Tibial artery (tissue), 4 donors: ENCODE measurements at regions not wholly inside any gene's neighbourhood (a gene's known extent, or its start where the extent isn't known, plus 50 kb on each side); places are given as distances from the start of the nearest gene placed in this dataset.

Experiments used
- DNase-seq, 2 donors: peaks; one replicate each; pipeline ENCODE4 v3.0.0-alpha.2; 2019
- H3K27ac ChIP-seq, 2 donors: fragments of 200-600 bp; sonication (generic) in 1 of 2; 1 replicate in 1 of 2; 2 replicates in 1 of 2; pipeline ENCODE4 v1.5.1; 2018 to 2019; ENCODE audit warnings: mild to moderate bottlenecking in 1 of 2
- H3K27me3 ChIP-seq, 2 donors: fragments of 200-600 bp; sonication (generic) in 1 of 2; one replicate each; pipeline versions ENCODE4 v1.5.1 to v1.6.0; 2016 to 2019
- H3K36me3 ChIP-seq, 3 donors: fragments of 200-600 bp; sonication (generic) in 2 of 3; one replicate each; pipeline ENCODE4 v1.5.1; 2016 to 2019; ENCODE audit warnings: mild to moderate bottlenecking in 2 of 3
- H3K4me1 ChIP-seq, 4 donors: fragments of 200-600 bp; sonication (generic) in 2 of 4; 1 replicate in 3 of 4; 2 replicates in 1 of 4; pipeline ENCODE4 v1.5.1; 2016 to 2019
- H3K4me3 ChIP-seq, 2 donors: fragments of 200-600 bp; sonication (generic) in 1 of 2; 1 replicate in 1 of 2; 2 replicates in 1 of 2; pipeline ENCODE4 v1.5.1; 2018 to 2019; ENCODE audit warnings: mild to moderate bottlenecking in 2 of 2
- H3K9me3 ChIP-seq, 3 donors: fragments of 200-600 bp; sonication (generic) in 1 of 3; one replicate each; pipeline ENCODE4 v1.5.1; 2016 to 2019
- CTCF ChIP-seq, 2 experiments: fragments of 200-600 bp in 1 of 2; fragments of 450-650 bp in 1 of 2; IDR thresholded peaks; one replicate each; pipeline ENCODE4 v1.5.1; 2017 to 2019; ENCODE audit warnings: antibody characterized with exemption in 2 of 2, mild to moderate bottlenecking in 1 of 2, moderate library complexity in 1 of 2
- intact Hi-C: fragments of 100-400 bp; cut with DNase I; formaldehyde crosslinking; loops from one replicate; pipeline ENCODE4 v1.15.0; 2023; ENCODE audit warnings: low total_unique reads

- Histone ChIP-seq H3K27me3 (no peaks in the 10 kb centered on the region), H3K4me1 (peaks cover 0 to 49% (median 38%) of the 10 kb centered on the region in 4 donors), H3K4me3 (no peak overlapping the region), H3K9me3 (no peaks in the 10 kb centered on the region), H3K36me3 (no peaks in the 10 kb centered on the region), H3K27ac (peak overlapping the region; percentile 79 to 84)
- DNase-seq = no peak
- intact Hi-C loops = no loop called here
- no peak for TF ChIP-seq CTCF (IDR thresholded peaks at IDR 0.05)
Observed at GRCh38 chr1:59163268-59164092, 133.4 kb upstream of the FGGY start.

GRCh38 chr1:59164371-59164770 is 132.5 kb upstream of the FGGY start:
- no peaks in the 10 kb centered on the region for H3K36me3 ChIP-seq
- H3K4me3 ChIP-seq = no peak overlapping the region
- no peaks in the 10 kb centered on the region for H3K9me3 ChIP-seq
- intact Hi-C loops = no loop called here
- H3K27ac ChIP-seq = peak overlapping the region in 1 of 2 donors; percentile 84
- no peak for DNase-seq
- TF ChIP-seq CTCF (IDR thresholded peaks at IDR 0.05) = no peak
- H3K4me1 ChIP-seq = peaks cover 0 to 47% (median 36%) of the 10 kb centered on the region in 4 donors
- no peaks in the 10 kb centered on the region for H3K27me3 ChIP-seq

- no peak for TF ChIP-seq CTCF (IDR thresholded peaks at IDR 0.05)
- Histone ChIP-seq H3K27me3 (no peaks in the 10 kb centered on the region), H3K36me3 (no peaks in the 10 kb centered on the region), H3K4me1 (peaks cover 0 to 43% (median 29%) of the 10 kb centered on the region in 4 donors), H3K27ac (no peak overlapping the region), H3K4me3 (no peak overlapping the region), H3K9me3 (no peaks in the 10 kb centered on the region)
- DNase-seq = no peak
- intact Hi-C loops = no loop called here
Observed at GRCh38 chr1:59165353-59165752, 131.5 kb upstream of the FGGY start.

GRCh38 chr1:59169703-59170102 is 127.2 kb upstream of the FGGY start:
- H3K27ac ChIP-seq = no peak overlapping the region
- no peak for DNase-seq
- no peak for TF ChIP-seq CTCF (IDR thresholded peaks at IDR 0.05)
- no peaks in the 10 kb centered on the region for H3K36me3 ChIP-seq
- H3K27me3 ChIP-seq = no peaks in the 10 kb centered on the region
- no peak overlapping the region for H3K4me3 ChIP-seq
- H3K9me3 ChIP-seq = no peaks in the 10 kb centered on the region
- intact Hi-C loops = no loop called here
- peaks cover 0 to 6% (median 0%) of the 10 kb centered on the region in 4 donors for H3K4me1 ChIP-seq

GRCh38 chr1:59170659-59171058 is 126.2 kb upstream of the FGGY start:
- no peaks in the 10 kb centered on the region for H3K36me3 ChIP-seq
- no peak for DNase-seq
- no peaks in the 10 kb centered on the region for H3K27me3 ChIP-seq
- TF ChIP-seq CTCF (IDR thresholded peaks at IDR 0.05) = no peak
- no peak overlapping the region for H3K4me3 ChIP-seq
- H3K27ac ChIP-seq = no peak overlapping the region
- H3K4me1 ChIP-seq = peaks cover 0 to 6% (median 0%) of the 10 kb centered on the region in 4 donors
- intact Hi-C loops = no loop called here
- H3K9me3 ChIP-seq = no peaks in the 10 kb centered on the region
